Activated CD8-positive, alpha-beta T cell treated with anti-CD3 and anti-CD28 coated beads, Interleukin-2, amount 10 ng/mL, durations not matched to agents 7 days and 5 days (primary cell): ENCODE measurements at regions not wholly inside any gene's neighbourhood (a gene's known extent, or its start where the extent isn't known, plus 50 kb on each side); places are given as distances from the start of the nearest gene placed in this dataset.

Experiments
- ATAC-seq: fragments of 150-1000 bp; cut with Tn5 transposase; one replicate; pipeline ENCODE4 v1.10.0; 2021; ENCODE audit warnings: moderate library complexity
- CTCF ChIA-PET: fragments of 350-600 bp; sonication (Branson Sonifier 250); formaldehyde crosslinking; loops from one replicate; lab custom pipeline; 2021; ENCODE audit warnings: antibody characterized with exemption; lab: Charles Lee
- POLR2A ChIA-PET: fragments of 350-600 bp; sonication (Branson Sonifier 250); formaldehyde crosslinking; loops from one replicate; lab custom pipeline; 2021; ENCODE audit warnings: antibody characterized with exemption; lab: Charles Lee
- DNase-seq: peaks from one replicate; pipeline ENCODE4 v3.0.0-alpha.2; 2020
- H3K27ac Mint-ChIP-seq: one replicate; pipeline ENCODE4 v1.8.0; 2021; ENCODE audit warnings: mild to moderate bottlenecking, mixed read lengths
- H3K27me3 Mint-ChIP-seq: one replicate; pipeline ENCODE4 v1.8.0; 2021; ENCODE audit warnings: low read depth, mixed read lengths
- H3K36me3 Mint-ChIP-seq: one replicate; pipeline ENCODE4 v1.8.0; 2021; ENCODE audit warnings: low read depth, mixed read lengths
- H3K4me1 Mint-ChIP-seq: one replicate; pipeline ENCODE4 v1.8.0; 2021; ENCODE audit warnings: low read depth, mixed read lengths
- H3K4me3 Mint-ChIP-seq: one replicate; pipeline ENCODE4 v1.8.0; 2021; ENCODE audit warnings: mild to moderate bottlenecking, mixed read lengths
- H3K9me3 Mint-ChIP-seq: one replicate; pipeline ENCODE4 v1.8.0; 2022; ENCODE audit warnings: mixed read lengths; ENCODE audit not compliant: insufficient read depth

DNA sequence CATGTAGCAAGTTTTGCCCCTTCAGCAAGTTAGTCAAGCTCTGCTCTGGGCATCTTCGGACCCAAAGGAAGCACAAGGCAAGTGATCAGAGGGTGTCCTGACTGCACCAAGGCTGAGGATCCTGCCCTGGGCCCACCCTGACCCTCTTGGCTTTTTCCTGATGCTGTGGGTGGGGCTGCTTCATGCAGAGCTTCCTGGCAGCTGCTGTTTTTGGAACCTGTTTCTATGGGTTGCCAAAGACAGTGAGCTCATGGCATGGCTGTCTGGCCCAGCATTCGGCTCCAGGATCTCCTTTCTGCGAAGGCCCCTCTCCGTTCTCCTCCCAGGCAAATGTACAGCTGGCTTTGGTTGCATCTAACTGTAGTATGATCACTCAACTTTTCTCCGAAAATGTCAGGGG lies 497.9 kb downstream of the ARHGEF28 start:
- no peaks in the 10 kb centered on the region for H3K9me3 Mint-ChIP-seq
- POLR2A ChIA-PET, result no interaction called here
- H3K36me3 Mint-ChIP-seq, result no peaks in the 10 kb centered on the region
- no peaks in the 10 kb centered on the region for H3K4me1 Mint-ChIP-seq
- DNase-seq (no peak), ATAC-seq (no peak)
- H3K27ac Mint-ChIP-seq, result no peak overlapping the region
- peaks cover 6% of the 10 kb centered on the region for H3K27me3 Mint-ChIP-seq
- no peak overlapping the region for H3K4me3 Mint-ChIP-seq
- CTCF ChIA-PET, result no interaction called here

DNA sequence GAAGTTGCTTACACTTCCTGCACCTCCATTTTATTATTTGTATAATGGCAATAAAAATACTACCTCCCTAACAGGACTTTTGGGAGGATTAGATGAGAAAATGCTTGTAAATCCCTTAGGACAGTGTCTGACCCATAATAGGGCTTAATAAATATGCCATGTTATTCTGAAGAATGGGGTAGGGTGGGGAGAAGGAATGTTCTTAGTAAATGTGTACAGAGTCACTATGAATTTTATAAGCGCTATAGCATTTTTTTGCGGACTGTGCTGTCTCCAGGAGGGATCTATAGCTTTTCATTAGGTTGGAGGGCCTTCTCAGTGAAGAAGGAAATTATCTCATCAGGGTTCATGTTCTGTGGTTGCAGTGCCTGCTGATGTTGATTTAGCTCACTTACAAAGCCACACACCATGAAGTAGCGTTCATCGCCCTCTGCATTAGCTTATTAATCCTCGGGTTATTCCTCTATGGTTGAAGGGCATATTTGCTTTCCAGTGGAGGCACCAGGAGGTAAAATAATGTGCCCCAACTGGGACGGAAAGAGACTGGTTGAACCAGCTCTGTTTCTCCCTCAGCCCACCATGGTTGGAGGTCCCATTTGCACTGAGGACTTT lies 497.1 kb downstream of the ARHGEF28 start:
- CTCF ChIA-PET, result no interaction called here
- Mint-ChIP-seq H3K4me3 (no peak overlapping the region), H3K36me3 (no peaks in the 10 kb centered on the region), H3K27ac (no peak overlapping the region), H3K9me3 (no peaks in the 10 kb centered on the region), H3K27me3 (peaks cover 4% of the 10 kb centered on the region), H3K4me1 (no peaks in the 10 kb centered on the region)
- DNase-seq, result no peak
- POLR2A ChIA-PET, result no interaction called here
- no peak for ATAC-seq

DNA sequence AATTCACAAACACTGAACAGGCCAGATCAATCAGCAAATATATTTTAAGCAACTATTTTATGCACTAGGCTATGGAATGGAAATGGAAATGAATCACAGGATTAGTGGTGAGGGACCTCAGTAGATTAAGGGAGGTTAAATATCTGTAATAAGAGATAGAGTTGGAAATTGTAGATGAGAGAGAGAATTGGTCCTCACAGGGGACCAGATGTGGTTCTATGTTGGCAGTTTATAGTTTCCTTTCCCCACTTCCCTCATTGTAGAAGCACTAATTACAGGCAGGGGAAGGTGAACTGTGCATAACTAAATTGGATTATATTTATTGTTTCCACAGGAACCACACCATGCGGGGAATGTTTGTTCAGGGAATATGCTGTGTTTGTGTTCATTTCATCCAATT lies 496.2 kb downstream of the ARHGEF28 start:
- Mint-ChIP-seq H3K4me3 (no peak overlapping the region), H3K4me1 (no peaks in the 10 kb centered on the region), H3K27ac (no peak overlapping the region), H3K36me3 (no peaks in the 10 kb centered on the region), H3K9me3 (no peaks in the 10 kb centered on the region), H3K27me3 (no peaks in the 10 kb centered on the region)
- ATAC-seq, result no peak
- CTCF ChIA-PET, result no interaction called here
- no peak for DNase-seq
- POLR2A ChIA-PET, result no interaction called here

DNA sequence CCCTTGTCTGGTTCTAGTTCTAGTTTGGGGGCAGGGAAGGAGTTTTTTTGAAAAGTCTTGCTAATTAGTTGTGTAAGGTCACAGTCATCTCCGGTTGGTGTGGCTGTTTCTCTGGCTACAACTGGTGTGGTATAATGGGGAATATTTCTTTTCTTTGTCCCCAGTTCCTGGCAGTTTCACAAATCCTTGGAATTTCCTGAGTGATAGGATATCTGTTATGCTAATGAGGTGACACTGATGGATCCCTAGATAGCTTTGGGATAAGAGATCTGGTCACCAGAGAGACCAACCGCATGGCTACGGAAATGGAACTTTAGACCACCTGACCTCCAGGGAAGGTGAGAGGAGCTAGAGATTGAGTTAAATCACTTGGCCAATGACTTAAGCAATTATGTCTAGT lies 494.6 kb downstream of the ARHGEF28 start:
- DNase-seq (no peak), ATAC-seq (no peak)
- Mint-ChIP-seq H3K4me3 (no peak overlapping the region), H3K36me3 (no peaks in the 10 kb centered on the region), H3K27me3 (peaks cover 1% of the 10 kb centered on the region), H3K27ac (no peak overlapping the region), H3K9me3 (no peaks in the 10 kb centered on the region), H3K4me1 (no peaks in the 10 kb centered on the region)
- CTCF ChIA-PET, result interaction anchor here (1.5 kb wide), 1 partner anchor 19 kb away, joined by 3 read pairs; no protein-coding TSS in a partner anchor
- POLR2A ChIA-PET, result no interaction called here

DNA sequence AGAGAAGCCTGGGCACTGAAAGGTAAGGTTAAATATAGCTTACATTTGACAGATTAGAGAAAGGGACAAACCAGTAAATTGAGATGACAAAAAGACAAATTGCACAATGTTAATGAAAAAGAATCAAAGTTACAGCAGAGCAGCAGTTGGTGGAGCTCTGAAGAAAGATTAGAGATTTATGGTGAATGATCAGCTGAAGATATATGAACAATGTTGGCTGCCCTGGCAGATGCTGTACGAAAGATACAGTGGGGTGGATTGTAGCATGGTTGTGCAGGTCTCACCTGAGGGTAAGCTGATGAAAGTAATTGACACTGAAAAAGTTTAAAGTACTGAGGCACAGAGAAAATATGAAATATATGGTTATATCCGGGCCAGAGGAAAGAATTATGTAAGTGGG lies 492.1 kb downstream of the ARHGEF28 start:
- no peak for DNase-seq
- no peaks in the 10 kb centered on the region for H3K36me3 Mint-ChIP-seq
- ATAC-seq, result no peak
- no peaks in the 10 kb centered on the region for H3K4me1 Mint-ChIP-seq
- no peak overlapping the region for H3K27ac Mint-ChIP-seq
- no peak overlapping the region for H3K4me3 Mint-ChIP-seq
- CTCF ChIA-PET, result no interaction called here
- POLR2A ChIA-PET, result no interaction called here
- H3K9me3 Mint-ChIP-seq, result no peaks in the 10 kb centered on the region
- H3K27me3 Mint-ChIP-seq, result peaks cover 7% of the 10 kb centered on the region

DNA sequence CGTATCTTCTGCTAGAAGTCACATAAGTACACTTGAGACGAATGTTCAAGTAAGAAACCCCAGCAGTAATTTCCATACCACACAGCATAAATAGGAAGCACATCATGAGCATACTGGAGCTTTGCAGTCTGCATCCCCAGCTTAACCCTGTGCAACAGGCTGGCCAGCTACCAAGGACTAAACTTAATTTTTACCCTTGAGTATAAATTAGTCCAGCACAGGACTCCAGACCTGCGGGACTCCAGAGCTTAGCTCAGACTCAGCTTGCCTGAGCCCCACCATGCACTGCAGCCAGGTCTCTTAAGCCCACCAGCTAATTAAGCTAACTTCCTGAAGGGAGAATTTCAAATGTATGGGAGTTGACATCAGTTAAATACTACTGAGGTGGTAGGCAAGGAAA lies 491.0 kb downstream of the ARHGEF28 start:
- ATAC-seq, result no peak
- H3K9me3 Mint-ChIP-seq, result no peaks in the 10 kb centered on the region
- no peak for DNase-seq

DNA sequence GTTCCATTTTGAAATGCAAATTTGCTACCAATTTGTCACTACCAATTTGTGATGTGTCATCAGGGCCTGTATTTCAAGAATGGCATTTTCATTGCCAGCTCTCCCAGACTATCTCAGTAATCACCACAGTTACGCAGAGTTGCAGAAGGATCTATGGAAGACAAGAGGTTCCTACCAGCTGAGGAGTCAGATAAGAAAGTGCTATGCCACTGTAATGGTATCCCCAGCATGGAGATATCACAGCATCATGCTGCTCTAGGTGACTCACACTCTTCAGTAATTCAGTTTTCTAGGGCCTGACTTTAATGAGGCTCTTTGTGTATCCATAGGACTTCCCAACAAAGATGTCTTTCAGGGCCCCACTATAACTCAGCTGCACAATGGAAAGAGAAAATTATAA lies 490.3 kb downstream of the ARHGEF28 start:
- no peak overlapping the region for H3K27ac Mint-ChIP-seq
- ChIA-PET CTCF (no interaction called here), POLR2A (no interaction called here)
- no peaks in the 10 kb centered on the region for H3K36me3 Mint-ChIP-seq
- no peaks in the 10 kb centered on the region for H3K4me1 Mint-ChIP-seq
- no peak for DNase-seq
- no peak overlapping the region for H3K4me3 Mint-ChIP-seq
- H3K27me3 Mint-ChIP-seq, result peaks cover 7% of the 10 kb centered on the region
- H3K9me3 Mint-ChIP-seq, result no peaks in the 10 kb centered on the region
- no peak for ATAC-seq

More for the DNA sequence above, 491.0 kb downstream of the ARHGEF28 start:
- H3K27me3 Mint-ChIP-seq, result peaks cover 7% of the 10 kb centered on the region
- no peaks in the 10 kb centered on the region for H3K36me3 Mint-ChIP-seq
- H3K4me3 Mint-ChIP-seq, result no peak overlapping the region
- no peaks in the 10 kb centered on the region for H3K4me1 Mint-ChIP-seq
- POLR2A ChIA-PET, result no interaction called here
- H3K27ac Mint-ChIP-seq, result no peak overlapping the region
- CTCF ChIA-PET, result no interaction called here

DNA sequence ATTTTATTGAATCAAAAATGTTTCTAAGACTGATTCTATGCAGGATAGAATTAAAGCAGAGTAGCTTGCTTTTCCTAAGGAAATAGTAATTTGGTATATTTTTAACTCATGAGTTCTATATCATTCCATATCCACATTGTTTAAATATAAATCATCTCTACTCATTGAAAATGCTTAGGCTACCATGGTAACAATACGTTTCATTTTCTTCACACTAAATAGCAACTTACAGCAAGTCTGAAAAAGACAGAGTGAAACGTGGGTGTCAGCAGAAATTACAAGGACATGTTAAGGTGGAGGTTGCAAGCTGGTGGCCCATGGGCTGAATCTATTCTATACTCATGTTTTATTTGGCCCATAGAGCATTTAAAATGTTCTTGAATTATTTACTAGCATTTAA lies 487.9 kb downstream of the ARHGEF28 start:
- ChIA-PET CTCF (no interaction called here), POLR2A (no interaction called here)
- ATAC-seq (no peak), DNase-seq (no peak)
- H3K9me3 Mint-ChIP-seq, result no peaks in the 10 kb centered on the region
- H3K4me1 Mint-ChIP-seq, result no peaks in the 10 kb centered on the region
- no peak overlapping the region for H3K27ac Mint-ChIP-seq
- peaks cover 7% of the 10 kb centered on the region for H3K27me3 Mint-ChIP-seq
- H3K4me3 Mint-ChIP-seq, result no peak overlapping the region
- H3K36me3 Mint-ChIP-seq, result no peaks in the 10 kb centered on the region

DNA sequence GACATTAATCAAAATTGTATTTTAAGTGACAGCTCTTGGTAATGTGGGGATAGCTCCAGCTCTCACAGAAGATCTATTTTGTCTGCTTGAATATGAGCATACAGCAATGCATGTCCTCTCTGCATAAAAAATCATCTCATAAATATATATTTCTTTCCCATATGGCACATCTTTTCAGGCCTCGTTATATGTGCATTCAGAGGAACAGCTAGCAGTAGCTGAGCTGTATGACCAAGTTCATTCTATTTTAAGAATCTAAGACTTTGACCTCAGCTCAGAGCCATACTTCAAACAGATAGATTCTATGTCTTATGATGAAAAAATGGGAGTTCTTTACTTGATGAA lies 487.2 kb downstream of the ARHGEF28 start:
- Mint-ChIP-seq H3K4me3 (no peak overlapping the region), H3K36me3 (no peaks in the 10 kb centered on the region), H3K27ac (no peak overlapping the region), H3K4me1 (no peaks in the 10 kb centered on the region), H3K27me3 (peaks cover 7% of the 10 kb centered on the region), H3K9me3 (no peaks in the 10 kb centered on the region)
- DNase-seq (no peak), ATAC-seq (no peak)
- POLR2A ChIA-PET, result interaction anchor here (0.6 kb wide), 1 partner anchor 95 kb away, joined by 3 read pairs; no protein-coding TSS in a partner anchor
- CTCF ChIA-PET, result no interaction called here

DNA sequence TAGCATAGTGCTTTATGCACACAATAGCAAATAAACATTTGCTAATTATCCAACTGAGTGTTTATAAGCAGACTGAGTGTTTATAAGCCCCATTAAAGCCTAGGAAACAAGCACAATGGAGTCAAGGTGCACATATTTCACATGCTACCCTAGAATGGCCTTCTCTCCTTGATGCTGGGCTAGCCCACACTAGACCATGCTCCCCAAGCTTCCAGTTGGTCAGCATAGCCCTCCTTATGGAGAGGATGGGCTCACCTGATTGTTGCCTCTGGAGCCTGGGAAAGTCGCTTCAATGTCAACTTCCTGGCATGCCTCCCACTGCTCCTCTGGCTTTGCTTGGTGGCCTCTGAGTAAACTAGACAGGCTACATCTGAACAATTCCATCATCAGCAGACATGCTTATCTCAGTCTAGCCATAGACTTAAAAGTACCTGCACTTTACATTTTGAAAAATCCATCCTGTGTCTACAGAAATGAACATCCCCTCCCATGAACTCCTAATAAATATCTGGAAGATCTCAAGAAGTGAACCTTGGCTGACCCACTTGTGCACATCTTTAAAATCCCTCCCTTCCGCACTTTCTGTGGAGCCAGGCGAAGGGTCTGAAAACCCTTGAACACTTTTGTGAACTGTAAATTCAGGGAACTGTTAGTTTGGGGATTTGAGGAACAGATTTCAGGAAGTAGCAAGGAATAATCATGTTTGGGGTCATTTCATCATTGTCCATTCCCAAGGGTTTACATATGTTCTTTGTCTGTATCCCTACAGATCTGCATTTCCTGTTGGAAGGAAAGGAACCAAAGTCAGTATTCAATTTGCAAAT lies 486.6 kb downstream of the ARHGEF28 start:
- ChIA-PET POLR2A (interaction anchor here (0.6 kb wide), 1 partner anchor 95 kb away, joined by 3 read pairs; no protein-coding TSS in a partner anchor), CTCF (no interaction called here)
- Mint-ChIP-seq H3K4me3 (no peak overlapping the region), H3K36me3 (no peaks in the 10 kb centered on the region), H3K27me3 (peaks cover 7% of the 10 kb centered on the region), H3K27ac (no peak overlapping the region), H3K4me1 (no peaks in the 10 kb centered on the region), H3K9me3 (no peaks in the 10 kb centered on the region)
- DNase-seq (no peak), ATAC-seq (no peak)

DNA sequence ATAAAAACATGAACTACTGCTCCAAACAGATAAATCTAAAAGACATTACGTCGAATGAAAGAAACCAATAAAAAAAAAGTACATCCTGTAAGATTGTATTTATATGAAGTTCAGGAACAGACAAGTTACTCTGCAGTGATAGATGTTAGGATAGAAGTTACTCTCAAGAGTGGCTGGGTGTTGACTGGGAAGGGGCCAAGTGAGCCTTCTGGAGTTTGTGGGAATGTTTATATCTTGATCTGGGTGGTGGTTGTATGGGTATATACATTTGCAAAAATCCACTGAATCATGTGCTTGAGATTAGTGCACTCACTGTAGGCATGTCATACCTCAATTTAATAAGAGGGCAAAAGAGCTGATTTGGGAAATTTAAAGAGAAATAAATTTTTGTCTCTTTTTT lies 485.8 kb downstream of the ARHGEF28 start:
- CTCF ChIA-PET, result no interaction called here
- ATAC-seq, result no peak
- no peak for DNase-seq
- H3K9me3 Mint-ChIP-seq, result no peaks in the 10 kb centered on the region
- H3K27ac Mint-ChIP-seq, result no peak overlapping the region
- H3K27me3 Mint-ChIP-seq, result peaks cover 10% of the 10 kb centered on the region
- no peak overlapping the region for H3K4me3 Mint-ChIP-seq
- POLR2A ChIA-PET, result no interaction called here
- no peaks in the 10 kb centered on the region for H3K4me1 Mint-ChIP-seq
- H3K36me3 Mint-ChIP-seq, result no peaks in the 10 kb centered on the region

DNA sequence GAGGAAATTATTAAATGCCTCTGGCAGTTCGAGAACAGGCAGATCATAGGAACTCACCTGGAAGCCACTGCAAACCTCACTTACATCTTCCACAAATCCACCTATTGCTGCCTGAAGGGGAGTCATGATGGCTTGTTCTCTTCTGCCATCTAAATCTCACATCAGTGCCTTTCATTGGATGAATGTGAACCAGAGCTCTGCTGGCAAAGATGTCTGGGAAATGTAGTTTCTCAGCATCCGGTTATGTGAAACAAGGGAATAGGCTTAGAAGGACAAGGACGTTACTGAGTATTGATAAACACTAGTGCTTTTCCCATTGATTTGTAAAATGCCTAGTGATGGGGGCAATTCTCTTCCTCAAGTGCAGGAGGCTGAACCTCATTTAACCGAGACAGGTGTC lies 483.3 kb downstream of the ARHGEF28 start:
- H3K27ac Mint-ChIP-seq, result no peak overlapping the region
- ATAC-seq, result no peak
- CTCF ChIA-PET, result interaction anchor here (1.2 kb wide), 1 partner anchor 64 kb away, joined by 3 read pairs; no protein-coding TSS in a partner anchor

More for the DNA sequence above, 483.3 kb downstream of the ARHGEF28 start:
- no peak overlapping the region for H3K4me3 Mint-ChIP-seq
- no peaks in the 10 kb centered on the region for H3K4me1 Mint-ChIP-seq
- H3K36me3 Mint-ChIP-seq, result no peaks in the 10 kb centered on the region
- no peaks in the 10 kb centered on the region for H3K9me3 Mint-ChIP-seq
- peaks cover 6% of the 10 kb centered on the region for H3K27me3 Mint-ChIP-seq
- DNase-seq, result no peak
- POLR2A ChIA-PET, result no interaction called here
